ENCODE measurements at regions not wholly inside any gene's neighbourhood (a gene's known extent, or its start where the extent isn't known, plus 50 kb on each side); places are given as distances from the start of the nearest gene placed in this dataset.
"Not testable (repeated sequence)": the region's sequence is repeated elsewhere in the genome, so short reads cannot be mapped to it uniquely, and the experiment has no call there.

DNA sequence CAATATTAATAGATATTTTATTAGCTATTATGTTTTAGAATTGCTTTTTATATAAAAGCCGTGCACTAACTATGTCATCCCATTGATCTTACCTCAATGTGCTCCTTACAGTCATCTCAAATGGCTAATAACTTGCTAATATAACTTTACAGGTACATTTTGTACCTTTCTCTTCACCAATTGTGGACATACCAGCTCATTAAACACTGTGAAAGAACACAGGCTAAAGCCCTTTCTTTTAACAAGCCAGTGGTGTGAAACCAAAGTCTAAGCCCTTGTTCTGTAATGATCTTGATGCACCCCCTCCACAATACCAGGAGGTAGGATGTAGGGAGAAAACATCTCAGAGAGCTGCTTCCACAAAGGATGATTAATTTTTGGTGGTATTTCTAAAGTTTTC is 675.3 kb upstream of the USP15 start:
- H3K4me1 Mint-ChIP-seq, result peaks cover 8% of the 10 kb centered on the region
- no peaks in the 10 kb centered on the region for H3K27me3 Mint-ChIP-seq (ENCODE audit: low read depth)

DNA sequence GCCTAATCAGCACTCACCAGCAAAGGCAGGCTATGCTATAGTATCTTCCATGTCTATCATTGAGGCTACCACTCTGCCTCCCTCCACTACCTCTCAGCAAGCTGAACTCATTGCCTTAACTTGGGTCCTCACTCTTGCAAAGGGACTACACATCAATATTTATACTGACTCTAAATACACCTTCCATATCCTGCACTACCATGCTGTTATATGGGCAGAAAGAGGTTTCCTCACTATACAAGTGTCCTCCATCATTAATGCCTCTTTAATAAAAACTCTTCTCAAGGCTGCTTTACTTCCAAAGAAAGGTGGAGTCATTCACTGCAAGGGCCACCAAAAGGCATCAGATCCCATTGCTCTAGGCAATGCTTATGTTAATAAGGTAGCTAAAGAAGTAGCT is 669.3 kb upstream of the USP15 start:
- not testable (repeated sequence) for DNase-seq (ENCODE audit: low read depth, low spot score); H3K27me3 Mint-ChIP-seq (ENCODE audit: low read depth); H3K36me3 Mint-ChIP-seq (ENCODE audit: low read depth); H3K27ac Mint-ChIP-seq (ENCODE audit: unreplicated experiment); H3K4me3 Mint-ChIP-seq; H3K4me1 Mint-ChIP-seq
- peaks cover 27% of the 10 kb centered on the region for H3K9me3 Mint-ChIP-seq

More for the DNA sequence above, 675.3 kb upstream of the USP15 start:
- Mint-ChIP-seq H3K27ac (ENCODE audit: unreplicated experiment) (no peak overlapping the region), H3K9me3 (peaks cover 19% of the 10 kb centered on the region), H3K4me3 (no peak overlapping the region), H3K36me3 (ENCODE audit: low read depth) (peaks cover 4% of the 10 kb centered on the region)
- TF ChIP-seq, protein P1, sequence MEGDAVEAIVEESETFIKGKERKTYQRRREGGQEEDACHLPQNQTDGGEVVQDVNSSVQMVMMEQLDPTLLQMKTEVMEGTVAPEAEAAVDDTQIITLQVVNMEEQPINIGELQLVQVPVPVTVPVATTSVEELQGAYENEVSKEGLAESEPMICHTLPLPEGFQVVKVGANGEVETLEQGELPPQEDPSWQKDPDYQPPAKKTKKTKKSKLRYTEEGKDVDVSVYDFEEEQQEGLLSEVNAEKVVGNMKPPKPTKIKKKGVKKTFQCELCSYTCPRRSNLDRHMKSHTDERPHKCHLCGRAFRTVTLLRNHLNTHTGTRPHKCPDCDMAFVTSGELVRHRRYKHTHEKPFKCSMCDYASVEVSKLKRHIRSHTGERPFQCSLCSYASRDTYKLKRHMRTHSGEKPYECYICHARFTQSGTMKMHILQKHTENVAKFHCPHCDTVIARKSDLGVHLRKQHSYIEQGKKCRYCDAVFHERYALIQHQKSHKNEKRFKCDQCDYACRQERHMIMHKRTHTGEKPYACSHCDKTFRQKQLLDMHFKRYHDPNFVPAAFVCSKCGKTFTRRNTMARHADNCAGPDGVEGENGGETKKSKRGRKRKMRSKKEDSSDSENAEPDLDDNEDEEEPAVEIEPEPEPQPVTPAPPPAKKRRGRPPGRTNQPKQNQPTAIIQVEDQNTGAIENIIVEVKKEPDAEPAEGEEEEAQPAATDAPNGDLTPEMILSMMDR (conservative IDR thresholded peaks at IDR 0.05), result no peak
- no peak for DNase-seq (ENCODE audit: low read depth, low spot score)

DNA sequence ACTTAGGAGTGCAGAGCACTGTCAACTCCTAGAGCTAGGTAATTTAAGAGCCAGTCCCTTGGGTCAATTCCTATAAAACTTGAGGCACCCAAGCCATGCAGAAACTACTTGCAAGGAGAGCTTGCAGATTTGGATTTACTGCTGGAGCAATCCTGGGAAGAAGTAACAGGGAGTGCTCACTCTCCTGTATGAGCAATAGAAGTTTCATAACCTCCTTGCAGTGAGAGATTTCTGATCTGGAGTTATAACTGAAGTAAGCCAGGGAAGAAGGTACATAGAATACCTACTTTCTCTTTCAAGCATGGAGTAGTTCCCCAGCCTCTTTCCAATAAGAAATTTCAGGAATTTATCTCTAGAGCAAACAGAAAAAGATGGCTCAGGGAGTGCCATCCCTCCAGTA is 650.1 kb upstream of the USP15 start:
- no peak for DNase-seq (ENCODE audit: low read depth, low spot score)
- Mint-ChIP-seq H3K4me3 (no peak overlapping the region), H3K36me3 (ENCODE audit: low read depth) (peaks cover 2% of the 10 kb centered on the region), H3K27me3 (ENCODE audit: low read depth) (no peaks in the 10 kb centered on the region), H3K9me3 (peaks cover 8% of the 10 kb centered on the region), H3K27ac (ENCODE audit: unreplicated experiment) (no peak overlapping the region), H3K4me1 (no peaks in the 10 kb centered on the region)
- TF ChIP-seq, protein P1 (conservative IDR thresholded peaks at IDR 0.05), result no peak

DNA sequence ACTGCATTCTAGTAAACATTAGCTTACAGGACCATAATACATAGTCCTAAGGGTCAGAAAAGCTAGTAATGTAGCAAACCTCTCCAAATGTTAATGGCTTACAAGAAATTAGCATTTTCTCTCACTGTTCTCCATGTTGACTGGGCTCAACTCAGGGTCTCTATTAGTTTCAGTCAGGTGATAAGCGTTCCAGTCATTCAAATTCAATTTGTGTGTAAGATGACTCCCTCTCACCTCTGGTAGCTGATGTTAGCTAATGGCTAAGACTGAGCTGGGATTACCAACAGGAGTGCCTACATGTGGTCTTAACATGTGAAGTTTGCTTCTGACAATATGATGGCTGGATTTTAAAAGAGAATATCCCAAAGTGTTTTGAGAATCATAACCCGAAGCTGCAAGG is 630.5 kb upstream of the USP15 start:
- Mint-ChIP-seq H3K27ac (ENCODE audit: unreplicated experiment) (no peak overlapping the region), H3K4me3 (no peak overlapping the region), H3K27me3 (ENCODE audit: low read depth) (peaks cover 2% of the 10 kb centered on the region), H3K9me3 (peaks cover 6% of the 10 kb centered on the region), H3K4me1 (no peaks in the 10 kb centered on the region), H3K36me3 (ENCODE audit: low read depth) (peaks cover 2% of the 10 kb centered on the region)
- DNase-seq (ENCODE audit: low read depth, low spot score), result no peak
- TF ChIP-seq, protein P1 (conservative IDR thresholded peaks at IDR 0.05), result no peak

DNA sequence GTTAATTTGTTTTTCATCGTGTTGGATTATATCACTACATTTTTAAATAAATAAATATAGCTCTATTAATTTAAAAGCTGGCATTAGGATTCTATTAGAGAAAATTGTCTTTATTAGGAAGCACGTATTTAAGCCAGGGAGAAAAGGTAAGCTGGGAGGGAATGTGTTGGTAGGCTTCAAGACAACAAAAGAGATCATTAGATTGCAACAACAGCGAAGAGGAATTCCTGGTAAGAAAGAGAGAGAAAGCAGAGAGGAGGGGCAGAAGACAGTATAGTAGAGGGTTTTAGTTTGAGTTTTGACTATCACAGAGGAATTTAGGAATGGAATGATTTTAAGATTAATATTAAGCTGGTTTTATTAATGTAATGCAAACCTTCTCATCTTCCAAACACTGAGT is 613.6 kb upstream of the USP15 start:
- H3K9me3 Mint-ChIP-seq, result peaks cover 2% of the 10 kb centered on the region
- TF ChIP-seq, protein P1 (conservative IDR thresholded peaks at IDR 0.05), result no peak
- H3K4me3 Mint-ChIP-seq, result no peak overlapping the region
- no peaks in the 10 kb centered on the region for H3K4me1 Mint-ChIP-seq
- H3K27ac Mint-ChIP-seq (ENCODE audit: unreplicated experiment), result no peak overlapping the region
- H3K27me3 Mint-ChIP-seq (ENCODE audit: low read depth), result no peaks in the 10 kb centered on the region
- H3K36me3 Mint-ChIP-seq (ENCODE audit: low read depth), result no peaks in the 10 kb centered on the region
- DNase-seq (ENCODE audit: low read depth, low spot score), result no peak

DNA sequence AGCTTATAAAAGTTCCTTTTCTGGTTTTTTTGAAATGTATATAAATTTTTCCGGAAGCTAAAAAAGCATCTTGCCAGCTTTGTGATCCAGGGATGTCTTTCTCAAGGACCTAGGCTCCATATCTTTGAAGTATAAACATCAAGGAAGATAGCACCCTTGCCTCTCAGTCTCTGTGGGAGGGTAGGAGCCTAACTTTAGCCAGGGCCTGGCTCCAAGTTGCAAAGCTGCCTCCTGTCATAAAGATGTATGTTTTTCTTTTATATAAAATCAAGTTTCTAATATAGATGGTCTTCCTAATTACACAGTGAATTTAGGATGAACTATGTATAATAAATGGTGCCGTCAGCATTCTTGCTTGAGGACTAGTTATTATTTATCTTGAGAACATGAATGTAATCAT is 612.6 kb upstream of the USP15 start:
- Mint-ChIP-seq H3K36me3 (ENCODE audit: low read depth) (no peaks in the 10 kb centered on the region), H3K4me1 (no peaks in the 10 kb centered on the region), H3K27ac (ENCODE audit: unreplicated experiment) (no peak overlapping the region), H3K4me3 (no peak overlapping the region), H3K9me3 (no peaks in the 10 kb centered on the region), H3K27me3 (ENCODE audit: low read depth) (no peaks in the 10 kb centered on the region)
- DNase-seq (ENCODE audit: low read depth, low spot score), result no peak
- TF ChIP-seq, protein P1 (conservative IDR thresholded peaks at IDR 0.05), result no peak
